Activated B cell treated with CpG ODN at 0.5 μM for 24 hours (primary cell): ENCODE measurements at regions not wholly inside any gene's neighbourhood (a gene's known extent, or its start where the extent isn't known, plus 50 kb on each side); places are given as distances from the start of the nearest gene placed in this dataset.

Experiments
- ATAC-seq: fragments of 200-7000 bp; cut with Tn5 transposase; one replicate; pipeline ENCODE4 v1.10.0; 2021; ENCODE audit warnings: low read depth, mild to moderate bottlenecking, moderate library complexity
- CTCF ChIA-PET: fragments of 350-600 bp; sonication (Branson Sonifier 250); formaldehyde crosslinking; loops from one replicate; lab custom pipeline; 2021; ENCODE audit warnings: antibody characterized with exemption; lab: Charles Lee
- POLR2A ChIA-PET: fragments of 350-600 bp; sonication (Branson Sonifier 250); formaldehyde crosslinking; loops from one replicate; lab custom pipeline; 2021; ENCODE audit warnings: antibody characterized with exemption; lab: Charles Lee
- DNase-seq: peaks from one replicate; pipeline ENCODE4 v3.0.0; 2022
- H3K27ac Mint-ChIP-seq: one replicate; pipeline ENCODE4 v1.8.0; 2020; ENCODE audit warnings: mixed read lengths
- H3K27me3 Mint-ChIP-seq: one replicate; pipeline ENCODE4 v1.8.0; 2021; ENCODE audit warnings: mixed read lengths
- H3K36me3 Mint-ChIP-seq: one replicate; pipeline ENCODE4 v1.8.0; 2021; ENCODE audit warnings: low read depth, mixed read lengths
- H3K4me1 Mint-ChIP-seq: one replicate; pipeline ENCODE4 v1.8.0; 2021; ENCODE audit warnings: mixed read lengths
- H3K4me3 Mint-ChIP-seq: one replicate; pipeline ENCODE4 v1.8.0; 2020; ENCODE audit warnings: mild to moderate bottlenecking, mixed read lengths
- H3K9me3 Mint-ChIP-seq: one replicate; pipeline ENCODE4 v1.8.0; 2020; ENCODE audit warnings: mixed read lengths
- CTCF ChIP-seq: fragments of 200-600 bp; IDR thresholded peaks from one replicate; pipeline ENCODE4 v1.8.0; 2022; ENCODE audit warnings: antibody characterized with exemption, mild to moderate bottlenecking
- intact Hi-C: fragments of 100-400 bp; cut with micrococcal nuclease; formaldehyde crosslinking; loops from one replicate; pipeline ENCODE4 v1.15.1; 2024

DNA sequence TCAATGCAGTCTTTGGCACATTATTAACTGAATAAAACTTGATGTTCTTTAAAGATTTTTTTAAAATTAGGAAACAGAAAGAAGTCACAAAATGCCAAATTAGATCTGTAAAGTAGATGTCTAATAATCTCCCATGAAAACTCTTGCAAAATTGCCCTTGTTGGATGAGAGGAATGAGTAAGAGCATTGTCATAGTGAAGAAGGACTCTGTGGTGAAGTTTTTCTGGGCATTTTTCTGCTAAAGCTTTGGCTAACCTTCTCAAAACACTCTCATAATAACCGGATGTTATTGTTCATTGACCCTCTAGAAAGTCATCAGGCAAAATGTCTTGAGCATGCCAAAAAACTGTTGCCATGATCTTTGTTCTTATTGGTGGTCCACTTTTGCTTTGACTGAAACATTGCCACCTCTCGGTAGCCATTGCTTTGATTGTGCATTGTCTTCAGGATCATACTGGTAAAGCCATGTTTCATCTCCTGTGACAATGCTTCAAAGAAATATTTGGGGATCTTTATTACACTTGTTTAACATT is 549.3 kb downstream of the LIG4 start:
- H3K4me1 Mint-ChIP-seq = no peaks in the 10 kb centered on the region
- peaks cover 13% of the 10 kb centered on the region for H3K9me3 Mint-ChIP-seq
- no peaks in the 10 kb centered on the region for H3K36me3 Mint-ChIP-seq
- intact Hi-C loops = no loop called here
- ChIA-PET POLR2A (no interaction called here), CTCF (no interaction called here)
- H3K27ac Mint-ChIP-seq = no peak overlapping the region
- no peaks in the 10 kb centered on the region for H3K27me3 Mint-ChIP-seq
- no peak overlapping the region for H3K4me3 Mint-ChIP-seq
- ATAC-seq = no peak
- DNase-seq = no peak
- TF ChIP-seq CTCF = no peak

DNA sequence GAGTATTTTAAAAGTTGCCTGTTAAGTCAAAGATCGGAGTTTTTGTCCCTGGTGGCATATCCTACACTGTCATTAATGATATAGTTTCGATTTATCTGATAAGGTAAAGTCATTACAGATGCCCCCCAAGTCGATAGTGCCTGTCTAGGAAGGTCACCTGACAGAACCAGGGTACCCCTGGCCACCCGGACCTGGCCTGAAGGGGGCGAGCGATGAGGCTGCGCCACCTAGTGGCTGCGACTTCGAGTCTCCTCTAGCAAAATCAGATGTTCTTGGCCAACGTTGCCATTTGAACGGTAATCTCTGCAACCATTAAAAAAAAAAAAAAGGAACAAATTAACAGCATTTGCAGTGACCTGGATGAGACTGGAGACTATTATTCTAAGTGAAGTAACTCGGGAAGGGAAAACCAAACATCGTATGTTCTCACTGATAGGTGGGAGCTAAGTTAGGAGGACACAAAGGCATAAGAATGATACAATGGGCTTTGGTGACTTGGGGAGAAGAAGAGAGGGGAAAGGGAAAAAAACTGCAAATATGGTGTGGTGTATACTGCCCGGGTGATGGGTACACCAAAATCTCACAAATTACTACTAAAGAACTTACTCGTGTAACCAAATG is 565.1 kb downstream of the LIG4 start:
- CTCF ChIA-PET = no interaction called here
- H3K9me3 Mint-ChIP-seq = peaks cover under 1% of the 10 kb centered on the region
- ATAC-seq = no peak
- no peak for TF ChIP-seq CTCF
- no peak for DNase-seq
- intact Hi-C loops = no loop called here
- no peaks in the 10 kb centered on the region for H3K27me3 Mint-ChIP-seq
- H3K27ac Mint-ChIP-seq = no peak overlapping the region
- H3K4me1 Mint-ChIP-seq = no peaks in the 10 kb centered on the region
- POLR2A ChIA-PET = no interaction called here
- no peaks in the 10 kb centered on the region for H3K36me3 Mint-ChIP-seq
- no peak overlapping the region for H3K4me3 Mint-ChIP-seq

DNA sequence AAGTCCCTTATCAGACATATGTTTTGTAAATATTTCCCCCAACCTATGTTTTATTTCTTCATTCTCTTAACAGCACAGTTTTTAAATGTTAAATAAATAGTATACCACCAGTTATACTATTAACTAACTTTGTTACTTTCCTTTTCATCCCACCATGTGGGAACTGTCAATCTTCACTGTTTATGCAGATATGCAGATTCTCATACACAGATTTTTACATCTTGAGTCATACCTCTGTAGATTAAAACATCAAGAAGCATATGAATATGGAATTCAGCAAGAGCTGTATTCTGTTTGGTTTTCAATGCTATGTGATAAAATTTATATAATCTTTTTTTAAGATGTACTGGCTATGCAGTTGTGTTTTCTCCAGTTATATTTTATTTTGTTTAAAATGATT is 566.3 kb downstream of the LIG4 start:
- ATAC-seq = no peak
- Mint-ChIP-seq H3K27me3 (no peaks in the 10 kb centered on the region), H3K4me3 (no peak overlapping the region), H3K36me3 (no peaks in the 10 kb centered on the region), H3K27ac (no peak overlapping the region), H3K4me1 (no peaks in the 10 kb centered on the region), H3K9me3 (peaks cover 1% of the 10 kb centered on the region)
- ChIA-PET CTCF (no interaction called here), POLR2A (no interaction called here)
- intact Hi-C loops = no loop called here
- no peak for DNase-seq
- TF ChIP-seq CTCF = no peak

DNA sequence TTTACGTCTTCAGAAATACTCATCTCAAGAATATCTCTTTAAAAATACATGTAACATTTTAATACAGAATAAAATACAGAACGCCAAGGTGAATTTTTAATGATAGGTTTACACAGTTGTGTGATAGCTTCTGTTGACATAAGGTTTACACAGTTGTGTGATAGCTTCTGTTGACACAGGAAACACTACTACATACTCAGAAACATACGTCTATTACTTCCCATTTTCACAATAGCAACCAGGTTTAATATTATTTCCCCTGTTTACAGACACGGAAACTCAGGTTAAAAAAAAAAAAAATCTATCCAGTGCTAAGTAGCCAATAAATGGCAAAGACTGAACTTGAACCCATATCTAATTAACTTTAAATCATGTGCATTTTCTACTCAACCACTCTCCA is 571.2 kb downstream of the LIG4 start:
- POLR2A ChIA-PET = no interaction called here
- CTCF ChIA-PET = no interaction called here
- H3K9me3 Mint-ChIP-seq = peaks cover 1% of the 10 kb centered on the region
- no peaks in the 10 kb centered on the region for H3K4me1 Mint-ChIP-seq
- no peaks in the 10 kb centered on the region for H3K27me3 Mint-ChIP-seq
- H3K36me3 Mint-ChIP-seq = no peaks in the 10 kb centered on the region
- no peak overlapping the region for H3K4me3 Mint-ChIP-seq
- no peak overlapping the region for H3K27ac Mint-ChIP-seq
- intact Hi-C loops = no loop called here
- ATAC-seq = no peak
- DNase-seq = no peak
- TF ChIP-seq CTCF = no peak

DNA sequence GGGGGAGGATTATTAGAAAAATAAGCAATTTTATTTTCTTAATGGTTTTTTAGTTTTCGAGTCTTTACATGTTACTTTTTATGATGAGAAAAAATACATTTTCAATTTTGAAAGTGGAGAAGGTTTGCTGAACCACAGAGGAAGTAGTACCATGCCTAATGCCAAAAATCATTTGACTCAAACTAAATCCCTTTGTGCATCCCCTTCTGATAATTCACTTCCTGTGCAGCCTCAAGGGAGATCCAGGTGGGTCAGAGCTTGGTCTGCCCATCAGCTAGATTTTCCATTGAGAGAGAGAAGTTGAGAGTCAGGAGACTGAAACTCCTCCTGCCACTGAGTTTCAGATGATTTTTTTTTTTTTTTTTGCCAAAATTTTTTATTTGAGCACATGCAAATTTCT is 571.7 kb downstream of the LIG4 start:
- H3K4me1 Mint-ChIP-seq = no peaks in the 10 kb centered on the region
- no peaks in the 10 kb centered on the region for H3K27me3 Mint-ChIP-seq
- H3K27ac Mint-ChIP-seq = no peak overlapping the region
- DNase-seq (no peak), ATAC-seq (no peak)
- H3K9me3 Mint-ChIP-seq = peaks cover 1% of the 10 kb centered on the region
- H3K36me3 Mint-ChIP-seq = no peaks in the 10 kb centered on the region
- CTCF ChIA-PET = no interaction called here
- H3K4me3 Mint-ChIP-seq = no peak overlapping the region
- intact Hi-C loops = no loop called here
- POLR2A ChIA-PET = no interaction called here
- TF ChIP-seq CTCF = no peak
